ENCODE measurements at regions not wholly inside any gene's neighbourhood (a gene's known extent, or its start where the extent isn't known, plus 50 kb on each side); places are given as distances from the start of the nearest gene placed in this dataset.

DNA sequence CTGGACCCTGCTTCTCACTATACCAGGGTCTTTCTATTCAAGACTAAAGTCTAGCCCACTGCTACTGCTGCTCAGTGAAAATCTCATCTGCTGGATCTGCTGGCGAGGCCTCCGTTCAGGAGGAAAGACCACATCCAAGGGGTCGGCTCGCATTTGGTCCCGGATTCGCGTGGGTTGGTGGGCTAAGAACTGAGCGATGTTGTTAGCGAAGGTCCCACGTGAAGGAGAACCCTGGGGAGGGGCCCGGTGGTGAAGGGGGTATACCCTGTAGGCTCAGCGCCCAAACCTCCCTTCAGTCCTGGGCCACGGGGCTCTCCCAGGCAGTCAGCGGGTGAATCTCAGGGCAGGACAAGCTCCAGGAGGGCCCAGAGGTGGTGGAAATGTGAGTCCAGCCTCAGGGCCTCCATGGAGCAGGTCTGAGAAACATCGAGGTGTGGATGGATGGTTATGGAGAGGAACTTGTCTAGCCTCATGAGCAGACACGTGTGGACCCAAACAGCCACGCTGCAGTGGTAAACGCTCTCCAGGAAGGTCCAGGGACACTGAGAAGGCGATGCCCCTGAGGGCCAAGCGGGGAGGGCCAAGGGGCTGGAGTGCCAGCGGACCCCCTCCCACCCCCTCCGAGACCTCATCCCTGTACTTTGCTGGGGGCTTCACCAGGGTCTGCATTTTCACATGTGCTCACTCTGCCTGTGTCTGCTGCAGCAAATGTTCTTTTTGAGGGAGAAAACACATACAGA, 152.3 kb downstream of the CTTN start:
- no peaks in the 10 kb centered on the region for H3K36me3 ChIP-seq (replicated peaks)
- H3K27ac ChIP-seq, result no peak overlapping the region
- H3K27me3 ChIP-seq (replicated peaks), result no peaks in the 10 kb centered on the region
- no peak overlapping the region for H3K4me3 ChIP-seq (ENCODE audit: low read depth, low read length)
- TF ChIP-seq, protein P1, sequence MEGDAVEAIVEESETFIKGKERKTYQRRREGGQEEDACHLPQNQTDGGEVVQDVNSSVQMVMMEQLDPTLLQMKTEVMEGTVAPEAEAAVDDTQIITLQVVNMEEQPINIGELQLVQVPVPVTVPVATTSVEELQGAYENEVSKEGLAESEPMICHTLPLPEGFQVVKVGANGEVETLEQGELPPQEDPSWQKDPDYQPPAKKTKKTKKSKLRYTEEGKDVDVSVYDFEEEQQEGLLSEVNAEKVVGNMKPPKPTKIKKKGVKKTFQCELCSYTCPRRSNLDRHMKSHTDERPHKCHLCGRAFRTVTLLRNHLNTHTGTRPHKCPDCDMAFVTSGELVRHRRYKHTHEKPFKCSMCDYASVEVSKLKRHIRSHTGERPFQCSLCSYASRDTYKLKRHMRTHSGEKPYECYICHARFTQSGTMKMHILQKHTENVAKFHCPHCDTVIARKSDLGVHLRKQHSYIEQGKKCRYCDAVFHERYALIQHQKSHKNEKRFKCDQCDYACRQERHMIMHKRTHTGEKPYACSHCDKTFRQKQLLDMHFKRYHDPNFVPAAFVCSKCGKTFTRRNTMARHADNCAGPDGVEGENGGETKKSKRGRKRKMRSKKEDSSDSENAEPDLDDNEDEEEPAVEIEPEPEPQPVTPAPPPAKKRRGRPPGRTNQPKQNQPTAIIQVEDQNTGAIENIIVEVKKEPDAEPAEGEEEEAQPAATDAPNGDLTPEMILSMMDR (IDR thresholded peaks at IDR 0.05; ENCODE audit: low read depth, low read length, missing control alignments), result no peak
- DNase-seq, result no peak
- in situ Hi-C loops (cut with HindIII; ENCODE audit: low pct_ligation_motif_present, low sequenced_read_pairs), result no loop called here

DNA sequence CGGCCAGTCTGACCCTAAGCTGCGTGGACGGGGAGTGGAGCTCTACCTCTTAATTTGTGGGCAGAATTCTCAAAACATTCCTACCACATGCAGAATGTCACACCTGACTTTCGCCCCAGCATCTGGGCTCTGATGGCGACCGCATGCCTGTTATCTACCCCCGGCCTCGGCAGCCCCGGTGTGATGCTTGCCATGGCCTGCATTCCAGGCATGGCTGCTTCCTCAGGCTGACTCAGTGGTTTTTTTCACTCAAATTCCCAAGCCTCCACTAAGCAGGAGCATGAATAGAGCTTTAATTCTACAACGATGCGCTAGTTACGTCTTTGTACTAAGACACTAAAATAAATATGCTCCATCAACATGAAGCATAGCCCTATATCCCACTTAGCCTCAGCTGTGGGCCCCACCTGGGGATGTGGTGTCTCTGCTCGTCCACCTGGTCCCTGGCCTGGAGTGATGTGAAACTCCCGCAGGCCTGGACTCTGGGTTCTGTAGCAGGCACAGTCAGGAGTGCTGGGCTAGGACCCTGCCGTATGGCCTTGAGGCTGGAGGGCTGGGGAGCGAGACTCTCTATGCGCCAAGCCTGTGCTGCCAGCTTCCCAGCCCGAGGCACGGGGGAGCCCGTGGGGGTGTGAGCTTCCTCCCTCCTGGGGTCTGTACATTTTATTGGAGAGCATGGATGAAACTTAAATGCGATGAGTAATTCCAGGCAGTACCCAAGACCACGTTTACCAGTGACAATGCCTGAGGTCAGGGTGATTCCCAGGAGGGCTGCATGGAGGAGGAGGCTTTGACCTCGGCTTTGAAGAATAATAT, 153.2 kb downstream of the CTTN start:
- in situ Hi-C loops (cut with HindIII; ENCODE audit: low pct_ligation_motif_present, low sequenced_read_pairs), result no loop called here
- Histone ChIP-seq H3K27me3 (replicated peaks) (no peaks in the 10 kb centered on the region), H3K36me3 (replicated peaks) (no peaks in the 10 kb centered on the region), H3K4me3 (ENCODE audit: low read depth, low read length) (no peak overlapping the region), H3K27ac (no peak overlapping the region)
- DNase-seq, result no peak
- TF ChIP-seq, protein P1 (IDR thresholded peaks at IDR 0.05; ENCODE audit: low read depth, low read length, missing control alignments), result no peak

DNA sequence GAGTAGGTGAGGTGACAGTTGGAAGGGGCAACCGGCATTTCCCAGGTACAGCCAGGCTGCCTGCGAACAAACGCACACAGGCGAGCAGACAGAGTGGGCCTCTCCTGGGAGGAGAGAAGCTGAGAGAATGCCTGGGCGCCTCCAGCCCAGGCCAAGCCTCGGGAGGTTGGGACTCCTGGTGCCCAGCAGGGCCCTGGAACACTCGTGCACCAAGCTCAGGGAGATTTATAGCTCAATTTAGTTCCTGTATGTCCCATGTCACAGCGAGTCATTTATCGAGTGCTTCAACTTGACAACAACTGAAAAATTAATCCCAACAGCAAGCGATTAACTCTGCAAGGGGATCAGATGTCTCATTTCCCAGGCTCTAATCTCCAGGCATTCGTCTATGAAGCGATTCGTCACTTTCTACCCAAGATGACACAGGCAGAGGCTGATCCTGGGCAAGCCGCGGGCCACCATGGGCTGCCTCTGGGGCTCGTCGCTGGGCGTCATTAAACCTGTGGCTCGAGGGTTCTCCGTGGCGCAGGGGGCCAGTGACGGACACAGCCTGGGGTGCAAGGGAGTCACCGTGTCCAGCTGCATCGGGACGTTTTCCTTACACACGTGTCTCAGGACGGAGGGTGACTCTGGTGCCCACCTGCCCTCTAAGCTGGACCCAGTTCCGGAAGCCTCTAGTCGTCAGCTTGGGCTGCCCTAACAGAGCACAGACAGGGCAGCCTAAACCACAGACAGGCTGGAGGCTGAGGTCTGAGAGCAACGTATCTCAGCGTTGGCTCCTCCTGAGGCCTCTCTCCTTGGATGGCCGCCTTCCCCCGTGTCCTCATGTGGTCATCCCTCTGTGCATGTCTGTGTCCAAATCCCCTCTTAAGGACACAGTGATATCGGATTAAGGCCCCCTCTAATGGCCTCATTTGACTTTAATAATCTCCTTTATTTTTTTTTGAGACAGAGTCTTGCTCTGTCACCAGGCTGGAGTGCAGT, 154.1 kb downstream of the CTTN start:
- Histone ChIP-seq H3K27me3 (replicated peaks) (no peaks in the 10 kb centered on the region), H3K27ac (no peak overlapping the region), H3K4me3 (ENCODE audit: low read depth, low read length) (no peak overlapping the region), H3K36me3 (replicated peaks) (no peaks in the 10 kb centered on the region)
- no peak for DNase-seq
- TF ChIP-seq, protein P1 (IDR thresholded peaks at IDR 0.05; ENCODE audit: low read depth, low read length, missing control alignments), result no peak
- in situ Hi-C loops (cut with HindIII; ENCODE audit: low pct_ligation_motif_present, low sequenced_read_pairs), result no loop called here

DNA sequence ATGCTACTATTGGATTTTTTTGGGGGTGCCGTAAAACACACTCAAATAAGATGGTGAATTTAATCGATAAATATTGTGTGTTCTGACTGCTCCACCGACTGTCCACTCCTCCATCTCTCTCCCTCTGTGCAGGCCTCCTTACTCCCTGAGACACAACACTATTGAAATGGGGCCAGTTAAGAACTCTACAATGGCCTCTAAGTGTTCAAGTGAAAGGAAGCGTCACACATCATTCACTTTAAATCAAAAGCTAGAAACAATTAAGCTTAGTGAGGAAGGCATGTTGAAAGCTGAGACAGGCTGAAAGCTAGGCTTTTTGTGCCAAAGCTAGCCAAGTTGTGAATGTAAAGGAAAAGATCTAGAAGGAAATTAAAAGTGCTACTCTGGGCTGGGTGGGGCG, 156.7 kb downstream of the CTTN start:
- H3K36me3 ChIP-seq (replicated peaks), result no peaks in the 10 kb centered on the region
- H3K4me3 ChIP-seq (ENCODE audit: low read depth, low read length), result no peak overlapping the region
- no peaks in the 10 kb centered on the region for H3K27me3 ChIP-seq (replicated peaks)
- in situ Hi-C loops (cut with HindIII; ENCODE audit: low pct_ligation_motif_present, low sequenced_read_pairs), result no loop called here
- TF ChIP-seq, protein P1 (IDR thresholded peaks at IDR 0.05; ENCODE audit: low read depth, low read length, missing control alignments), result no peak
- no peak overlapping the region for H3K27ac ChIP-seq
- no peak for DNase-seq

DNA sequence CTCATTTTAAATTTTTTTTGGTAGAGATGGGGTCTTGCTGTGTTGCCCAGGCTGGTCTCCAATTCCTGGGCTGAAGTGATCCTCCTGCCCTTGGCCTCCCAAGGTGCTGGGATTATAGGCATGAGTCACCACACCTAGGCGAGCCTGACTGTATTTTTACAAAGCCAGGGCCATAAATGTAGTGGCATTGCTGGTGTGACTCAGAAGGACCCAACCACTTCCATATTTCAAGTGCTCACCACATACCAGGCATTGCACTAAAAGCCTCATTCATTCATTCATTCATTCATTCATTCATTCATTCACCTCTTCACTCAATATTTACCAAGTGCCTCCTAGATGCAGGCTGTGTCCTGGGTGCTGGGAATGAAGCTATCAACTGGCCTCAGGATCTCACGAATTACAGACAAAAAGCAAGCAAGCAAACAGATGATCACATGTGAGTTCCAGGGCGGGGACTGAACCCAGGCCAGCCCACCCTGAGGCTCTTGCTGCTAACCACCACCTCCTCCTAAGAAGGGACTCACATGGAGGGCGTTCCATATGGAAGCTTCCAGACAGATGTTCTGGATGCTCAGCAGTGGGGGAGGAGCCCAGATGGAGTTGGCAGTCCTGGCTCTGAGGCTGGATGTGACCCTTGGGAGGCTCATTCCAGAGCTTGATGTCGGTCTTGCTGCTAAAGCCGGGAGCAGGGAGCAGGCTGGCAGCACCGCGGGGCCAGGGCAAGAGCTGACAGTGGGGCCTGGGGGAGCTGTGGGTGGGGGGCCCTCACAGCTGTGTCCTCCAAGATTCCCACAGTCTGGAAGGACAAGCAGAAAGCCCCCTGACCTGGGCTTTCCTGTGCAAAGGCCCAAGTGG, 158.8 kb downstream of the CTTN start:
- no peaks in the 10 kb centered on the region for H3K27me3 ChIP-seq (replicated peaks)
- no peaks in the 10 kb centered on the region for H3K36me3 ChIP-seq (replicated peaks)
- TF ChIP-seq, protein P1 (IDR thresholded peaks at IDR 0.05; ENCODE audit: low read depth, low read length, missing control alignments), result no peak
- no peak for DNase-seq
- no peak overlapping the region for H3K27ac ChIP-seq
- no peak overlapping the region for H3K4me3 ChIP-seq (ENCODE audit: low read depth, low read length)
- in situ Hi-C loops (cut with HindIII; ENCODE audit: low pct_ligation_motif_present, low sequenced_read_pairs), result no loop called here
